ENCODE measurements at regions not wholly inside any gene's neighbourhood (a gene's known extent, or its start where the extent isn't known, plus 50 kb on each side); places are given as distances from the start of the nearest gene placed in this dataset.

DNA sequence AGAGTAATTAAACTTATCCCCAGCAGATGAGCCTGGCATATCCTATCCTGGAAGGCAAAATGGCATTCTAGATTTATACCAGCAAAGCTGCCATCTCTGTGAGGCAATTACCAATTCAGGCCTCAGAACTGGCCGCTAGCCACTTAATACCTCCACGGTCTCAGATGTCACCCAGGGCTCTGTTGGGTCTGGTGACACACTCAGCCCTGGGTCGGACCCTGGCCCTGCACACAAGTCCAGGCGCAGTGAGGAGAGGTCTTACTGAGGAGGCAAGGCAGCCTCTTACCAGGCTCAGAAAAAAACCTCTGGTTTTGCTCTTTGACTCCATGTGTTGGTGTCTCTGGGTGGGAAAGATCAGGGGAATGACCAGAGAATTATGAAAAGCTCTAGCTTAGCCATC, 186.6 kb downstream of the EMX2 start:
- ChIA-PET POLR2A (no interaction called here), CTCF (interaction anchor here (0.9 kb wide), 1 partner anchor 191 kb away, joined by 3 read pairs; no protein-coding TSS in a partner anchor)
- Histone ChIP-seq H3K4me1 (no peaks in the 10 kb centered on the region), H3K4me3 (no peak overlapping the region), H3K9me3 (no peaks in the 10 kb centered on the region), H3K27ac (no peak overlapping the region), H3K4me2 (no peak overlapping the region)
- ATAC-seq (no peak), DNase-seq (ENCODE audit: low read depth in 1 of 2, low spot score in 1 of 2) (no peak), FAIRE-seq (no peak)
- no peak for TF ChIP-seq HMGXB4 (CRISPR knock-in tag; IDR thresholded peaks at IDR 0.05; ENCODE audit: borderline replicate concordance)
- no peak for TF ChIP-seq CHD4 (IDR thresholded peaks at IDR 0.05; ENCODE audit: borderline replicate concordance)
- WGBS (ENCODE audit: missing lambda C conversion rate) = 9% methylated on average over 4 of the region's 4 CpGs

GRCh38 chr10:117731121-117731791, 188.7 kb downstream of the EMX2 start:
- H3K27ac ChIP-seq = no peak overlapping the region
- no peak overlapping the region for H3K4me3 ChIP-seq
- TF ChIP-seq, protein P1, sequence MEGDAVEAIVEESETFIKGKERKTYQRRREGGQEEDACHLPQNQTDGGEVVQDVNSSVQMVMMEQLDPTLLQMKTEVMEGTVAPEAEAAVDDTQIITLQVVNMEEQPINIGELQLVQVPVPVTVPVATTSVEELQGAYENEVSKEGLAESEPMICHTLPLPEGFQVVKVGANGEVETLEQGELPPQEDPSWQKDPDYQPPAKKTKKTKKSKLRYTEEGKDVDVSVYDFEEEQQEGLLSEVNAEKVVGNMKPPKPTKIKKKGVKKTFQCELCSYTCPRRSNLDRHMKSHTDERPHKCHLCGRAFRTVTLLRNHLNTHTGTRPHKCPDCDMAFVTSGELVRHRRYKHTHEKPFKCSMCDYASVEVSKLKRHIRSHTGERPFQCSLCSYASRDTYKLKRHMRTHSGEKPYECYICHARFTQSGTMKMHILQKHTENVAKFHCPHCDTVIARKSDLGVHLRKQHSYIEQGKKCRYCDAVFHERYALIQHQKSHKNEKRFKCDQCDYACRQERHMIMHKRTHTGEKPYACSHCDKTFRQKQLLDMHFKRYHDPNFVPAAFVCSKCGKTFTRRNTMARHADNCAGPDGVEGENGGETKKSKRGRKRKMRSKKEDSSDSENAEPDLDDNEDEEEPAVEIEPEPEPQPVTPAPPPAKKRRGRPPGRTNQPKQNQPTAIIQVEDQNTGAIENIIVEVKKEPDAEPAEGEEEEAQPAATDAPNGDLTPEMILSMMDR (IDR thresholded peaks at IDR 0.05) = no peak
- no peak for TF ChIP-seq HMGXB4 (CRISPR knock-in tag; IDR thresholded peaks at IDR 0.05; ENCODE audit: borderline replicate concordance)
- TF ChIP-seq RFX5 (IDR thresholded peaks at IDR 0.05) = no peak
- TF ChIP-seq PHF8 (IDR thresholded peaks at IDR 0.05; ENCODE audit: borderline replicate concordance, low read depth) = no peak
- no peak for TF ChIP-seq MYC (IDR thresholded peaks at IDR 0.05; ENCODE audit: borderline replicate concordance, low read length)
- no peak for TF ChIP-seq NFE2L2 (conservative IDR thresholded peaks at IDR 0.05; ENCODE audit: low read length)
- TF ChIP-seq HEYL (CRISPR knock-in tag; IDR thresholded peaks at IDR 0.05) = no peak
- TF ChIP-seq, protein P2, sequence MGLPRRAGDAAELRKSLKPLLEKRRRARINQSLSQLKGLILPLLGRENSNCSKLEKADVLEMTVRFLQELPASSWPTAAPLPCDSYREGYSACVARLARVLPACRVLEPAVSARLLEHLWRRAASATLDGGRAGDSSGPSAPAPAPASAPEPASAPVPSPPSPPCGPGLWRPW (IDR thresholded peaks at IDR 0.05) = no peak
- no peak for TF ChIP-seq JUN (IDR thresholded peaks at IDR 0.05)
- no peak for TF ChIP-seq CBX8 (IDR thresholded peaks at IDR 0.05)
- no peak for TF ChIP-seq KDM5A (IDR thresholded peaks at IDR 0.05)
- no peak for DNase-seq (ENCODE audit: low read depth in 1 of 2, low spot score in 1 of 2)
- peaks cover under 1% of the 10 kb centered on the region; the same call in 2 of the 3 replicates for H3K4me1 ChIP-seq
- no peak overlapping the region for H3K4me2 ChIP-seq
- ChIA-PET POLR2A (no interaction called here), CTCF (interaction anchor here (0.6 to 1.4 kb wide), 2 partner anchors 10 to 976 kb away, joined by 4 to 5 read pairs; no protein-coding TSS in a partner anchor)
- no peak for FAIRE-seq
- WGBS (ENCODE audit: missing lambda C conversion rate) = 43% methylated on average over 17 of the region's 17 CpGs
- no peak for ATAC-seq
- H3K9me3 ChIP-seq = no peaks in the 10 kb centered on the region

- no peak for FAIRE-seq
- WGBS (ENCODE audit: missing lambda C conversion rate) = 81% methylated on average over 28 of the region's 48 CpGs
These were observed 192.3 kb downstream of the EMX2 start for GRCh38 chr10:117734731-117735405.

More at GRCh38 chr10:117734731-117735405, 192.3 kb downstream of the EMX2 start:
- no peak for ATAC-seq
- TF ChIP-seq, protein P1 (IDR thresholded peaks at IDR 0.05) = no peak
- TF ChIP-seq JUN (IDR thresholded peaks at IDR 0.05) (no peak), PBX3 (IDR thresholded peaks at IDR 0.05) (no peak), TP53 (CRISPR knock-in tag; IDR thresholded peaks at IDR 0.05) (no peak), RCOR1 (IDR thresholded peaks at IDR 0.05; ENCODE audit: low read depth, low read length) (no peak), FOSB (CRISPR knock-in tag; IDR thresholded peaks at IDR 0.05) (no peak), CEBPB (IDR thresholded peaks at IDR 0.05) (no peak), ATOH8 (CRISPR knock-in tag; IDR thresholded peaks at IDR 0.05; ENCODE audit: low read depth) (no peak), SREBF2 (IDR thresholded peaks at IDR 0.05) (no peak)
- Histone ChIP-seq H3K4me3 (no peak overlapping the region), H3K4me2 (no peak overlapping the region), H3K4me1 (peaks cover 6% of the 10 kb centered on the region), H3K27ac (no peak overlapping the region), H3K9me3 (no peaks in the 10 kb centered on the region)
- no peak for DNase-seq (ENCODE audit: low read depth in 1 of 2, low spot score in 1 of 2)
- POLR2A ChIA-PET = no interaction called here
- CTCF ChIA-PET = interaction anchor here (1.3 kb wide), 1 partner anchor 11 kb away, joined by 3 read pairs; no protein-coding TSS in a partner anchor

Measured in A549 (cell line).